SK-N-SH (cell line): ENCODE measurements at regions not wholly inside any gene's neighbourhood (a gene's known extent, or its start where the extent isn't known, plus 50 kb on each side); places are given as distances from the start of the nearest gene placed in this dataset.

Experiments used
- CTCF ChIA-PET: fragments of 300-600, 350-600 bp; formaldehyde crosslinking; extraction: SDS; loops from one replicate; lab custom pipeline; 2021; lab: Yijun Ruan, JAX
- POLR2A ChIA-PET: fragments of 350-600 bp; sonication (Branson Sonifier 250); formaldehyde crosslinking; extraction: SDS; loops from one replicate; lab custom pipeline; 2020; ENCODE audit warnings: antibody characterized with exemption, inconsistent platforms; lab: Yijun Ruan, JAX
- DNase-seq: peaks from one replicate; pipeline ENCODE4 v3.0.0; 2012
- H2AFZ ChIP-seq: fragments of 200-600 bp; sonication (generic); 2 replicates; pipeline ENCODE4 v1.8.1; 2016; ENCODE audit warnings: antibody characterized with exemption, mild to moderate bottlenecking, low read depth
- H3F3A ChIP-seq: fragments of 200-600 bp; sonication (generic); replicated peaks from 2 replicates; pipeline ENCODE3; 2016; ENCODE audit warnings: antibody characterized with exemption, mild to moderate bottlenecking; ENCODE audit not compliant: insufficient read depth
- H3K27ac ChIP-seq, 2 experiments: fragments of 200-500 bp in 1 of 2; fragments of 200-600 bp in 1 of 2; sonication (Bioruptor generic) in 1 of 2; sonication (generic), shearing (Covaris generic) in 1 of 2; 2 replicates each; pipeline versions ENCODE4 v1.5.1 to v1.6.1; 2014 to 2016; ENCODE audit warnings: low read depth in 2 of 2, inconsistent platforms in 1 of 2, low read length in 1 of 2, mild to moderate bottlenecking in 1 of 2, mixed read lengths in 1 of 2
- H3K27me3 ChIP-seq: fragments of 200-600 bp; sonication (generic), shearing (Covaris generic); 2 replicates; pipeline ENCODE4 v1.6.1; 2016; ENCODE audit warnings: mixed run types; ENCODE audit not compliant: insufficient read depth
- H3K36me3 ChIP-seq, 2 experiments: fragments of 200-500 bp in 1 of 2; fragments of 200-600 bp in 1 of 2; sonication (Bioruptor generic) in 1 of 2; sonication (generic) in 1 of 2; replicated peaks in 1 of 2; 2 replicates each; pipeline versions ENCODE3 to v1.5.1; 2014 to 2016; ENCODE audit warnings: low read length in 1 of 2, mild to moderate bottlenecking in 1 of 2; ENCODE audit not compliant: insufficient read depth in 2 of 2, control insufficient read depth in 1 of 2
- H3K4me1 ChIP-seq, 2 experiments: fragments of 200-500 bp in 1 of 2; fragments of 200-600 bp in 1 of 2; sonication (Bioruptor generic) in 1 of 2; sonication (generic), shearing (Covaris generic) in 1 of 2; 2 replicates each; pipeline versions ENCODE4 v1.5.1 to v1.6.1; 2014 to 2016; ENCODE audit warnings: low read depth in 1 of 2, low read length in 1 of 2, mixed run types in 1 of 2; ENCODE audit not compliant: insufficient read depth in 2 of 2, control insufficient read depth in 1 of 2
- H3K4me2 ChIP-seq: fragments of 200-600 bp; sonication (generic), shearing (Covaris generic); 2 replicates; pipeline ENCODE4 v1.6.1; 2017; ENCODE audit warnings: mixed run types
- H3K4me3 ChIP-seq, 2 experiments: fragments of 200-500 bp in 1 of 2; fragments of 200-600 bp in 1 of 2; sonication (Bioruptor generic) in 1 of 2; sonication (generic), shearing (Covaris generic) in 1 of 2; 2 replicates each; pipeline versions ENCODE4 v1.5.1 to v1.8.1; 2014 to 2016; ENCODE audit warnings: low read depth in 2 of 2, inconsistent platforms in 1 of 2, low read length in 1 of 2, mild to moderate bottlenecking in 1 of 2, mixed read lengths in 1 of 2, moderate library complexity in 1 of 2
- H3K79me2 ChIP-seq: fragments of 200-600 bp; sonication (generic); 2 replicates; pipeline ENCODE4 v1.8.1; 2017; ENCODE audit warnings: mild to moderate bottlenecking; ENCODE audit not compliant: insufficient read depth
- H3K9ac ChIP-seq: fragments of 200-600 bp; sonication (generic); 2 replicates; pipeline ENCODE4 v1.6.1; 2017; ENCODE audit warnings: mixed run types
- H3K9me2 ChIP-seq: fragments of 200-600 bp; sonication (generic); 2 replicates; pipeline ENCODE4 v1.6.1; 2017; ENCODE audit warnings: mixed run types
- H3K9me3 ChIP-seq: fragments of 200-600 bp; sonication (generic); 2 replicates; pipeline ENCODE4 v1.6.1; 2017; ENCODE audit warnings: mixed run types, mild to moderate bottlenecking, moderate library complexity
- H4K20me1 ChIP-seq: fragments of 200-600 bp; sonication (generic); 2 replicates; pipeline ENCODE4 v1.6.1; 2017; ENCODE audit warnings: mild to moderate bottlenecking, mixed run types; ENCODE audit not compliant: insufficient read depth
- CHD2 ChIP-seq: fragments of 150-350 bp; IDR thresholded peaks from 2 replicates; pipeline ENCODE4 v1.6.1; 2018; ENCODE audit warnings: low read length; ENCODE audit not compliant: partially characterized antibody
- EP300 ChIP-seq, 2 experiments: IDR thresholded peaks; 2 replicates each; pipeline versions ENCODE4 v1.4.0 to v1.6.1; 2012; ENCODE audit warnings: borderline replicate concordance in 1 of 2, low read depth in 1 of 2, low read length in 1 of 2
- FOSL2 ChIP-seq: IDR thresholded peaks from 2 replicates; pipeline ENCODE4 v1.4.0; 2012; ENCODE audit warnings: low read depth, mild to moderate bottlenecking, moderate library complexity, borderline replicate concordance
- JUND ChIP-seq: IDR thresholded peaks from 2 replicates; pipeline ENCODE4 v1.4.0; 2012
- MXI1 ChIP-seq: IDR thresholded peaks from 2 replicates; pipeline ENCODE4 v1.6.1; 2012; ENCODE audit warnings: mild to moderate bottlenecking, low read depth, low read length, improper control_type of control experiment
- NFIC ChIP-seq: IDR thresholded peaks from 2 replicates; pipeline ENCODE4 v1.4.0; 2012; ENCODE audit warnings: borderline replicate concordance
- RAD21 ChIP-seq: IDR thresholded peaks from 2 replicates; pipeline ENCODE4 v1.6.1; 2012; ENCODE audit warnings: mild to moderate bottlenecking, low read length
- RFX5 ChIP-seq: IDR thresholded peaks from 2 replicates; pipeline ENCODE4 v1.6.1; 2012; ENCODE audit warnings: mild to moderate bottlenecking, improper control_type of control experiment, low read length
- RXRA ChIP-seq: IDR thresholded peaks from 2 replicates; pipeline ENCODE4 v1.4.0; 2012; ENCODE audit warnings: low read depth, mild to moderate bottlenecking, borderline replicate concordance
- TAF1 ChIP-seq: IDR thresholded peaks from 2 replicates; pipeline ENCODE4 v1.6.1; 2012; ENCODE audit warnings: low read depth, mild to moderate bottlenecking, low read length, moderate library complexity, borderline replicate concordance
- WGBS: methylation state at CpG from one replicate; pipeline ENCODE4 v1.1.6; 2017; ENCODE audit warnings: low lambda C conversion rate; 5-methylcytosine and 5-hydroxymethylcytosine counted together
- TF ChIP-seq, protein P1 (sequence below): IDR thresholded peaks from 2 replicates; pipeline ENCODE4 v1.4.0; 2012; ENCODE audit warnings: low read depth, borderline replicate concordance
- TF ChIP-seq, protein P2 (sequence below): IDR thresholded peaks from 2 replicates; pipeline ENCODE4; 2012
- TF ChIP-seq, protein P3 (sequence below): fragments of 150-350 bp; IDR thresholded peaks from 2 replicates; pipeline ENCODE4 v1.6.1; 2016; ENCODE audit warnings: mild to moderate bottlenecking, low read depth, low read length

DNA sequence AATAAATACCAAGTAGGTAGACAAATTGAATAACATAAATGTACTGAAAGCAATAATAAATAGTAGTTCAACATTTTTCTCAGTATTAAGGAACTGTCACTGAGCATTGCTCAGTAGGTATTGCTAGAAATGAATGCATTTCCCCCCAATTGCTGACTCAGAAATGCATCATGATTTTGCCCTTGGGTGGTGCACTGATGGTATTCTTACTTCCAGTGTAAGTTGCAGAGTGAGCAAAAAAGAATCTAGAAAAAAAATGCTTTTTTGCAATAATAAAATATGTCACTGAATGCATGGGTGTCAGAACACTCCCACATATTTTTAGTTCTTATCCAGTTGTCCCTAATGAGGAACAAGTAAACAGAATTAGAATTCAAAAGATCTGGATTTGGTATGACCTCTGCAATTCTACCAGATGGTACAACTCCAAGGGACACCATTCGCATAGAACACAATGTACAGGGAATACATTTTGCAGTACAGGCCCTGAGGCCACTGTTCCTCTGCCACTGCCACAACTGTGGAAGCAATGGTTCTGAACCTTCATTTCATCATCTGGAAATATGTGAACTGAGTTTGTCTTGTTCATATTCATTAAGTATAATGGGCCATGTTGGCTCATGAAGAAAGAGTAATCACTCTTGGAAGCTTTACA is 78.0 kb downstream of the ATP6V1G3 start:
- Histone ChIP-seq H3K27ac (peak overlapping the region in 1 of 2 experiments; percentile 44; a peak in 3 of 4 replicates), H4K20me1 (no peaks in the 10 kb centered on the region), H3K9me2 (no peaks in the 10 kb centered on the region), H3K4me3 (no peak overlapping the region), H3F3A (peaks cover 11% of the 10 kb centered on the region), H3K4me1 (peaks cover 7 to 10% of the 10 kb centered on the region in 2 experiments), H3K36me3 (no peaks in the 10 kb centered on the region), H3K9me3 (no peaks in the 10 kb centered on the region), H3K4me2 (no peak overlapping the region), H2AFZ (no peak overlapping the region; the same call in 1 of the 2 replicates), H3K79me2 (no peaks in the 10 kb centered on the region), H3K9ac (no peak overlapping the region), H3K27me3 (no peaks in the 10 kb centered on the region)
- ChIA-PET CTCF (interaction anchor here (1.5 kb wide), 1 partner anchor 848 kb away, joined by 5 read pairs; no protein-coding TSS in a partner anchor), POLR2A (no interaction called here)
- 100% methylated on average over 1 of the region's 1 CpG for WGBS
- DNase-seq, result no peak
- TF ChIP-seq EP300 (IDR thresholded peaks at IDR 0.05; ENCODE audit: borderline replicate concordance in 1 of 2, low read depth in 1 of 2, low read length in 1 of 2) (0 out of 4 replicates have a peak, but pooled peaks of 1 of the 2 experiments have one; percentile 25), RXRA (no peak), FOSL2 (peak; percentile 76; the same call in 1 of the 2 replicates), RFX5 (no peak), JUND (peak; percentile 41; the same call in 1 of the 2 replicates), NFIC (0 out of 2 replicates have a peak, but pooled peaks have one; percentile 8)
- TF ChIP-seq, protein P1, sequence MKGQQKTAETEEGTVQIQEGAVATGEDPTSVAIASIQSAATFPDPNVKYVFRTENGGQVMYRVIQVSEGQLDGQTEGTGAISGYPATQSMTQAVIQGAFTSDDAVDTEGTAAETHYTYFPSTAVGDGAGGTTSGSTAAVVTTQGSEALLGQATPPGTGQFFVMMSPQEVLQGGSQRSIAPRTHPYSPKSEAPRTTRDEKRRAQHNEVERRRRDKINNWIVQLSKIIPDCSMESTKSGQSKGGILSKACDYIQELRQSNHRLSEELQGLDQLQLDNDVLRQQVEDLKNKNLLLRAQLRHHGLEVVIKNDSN, result no peak
- TF ChIP-seq, protein P2, sequence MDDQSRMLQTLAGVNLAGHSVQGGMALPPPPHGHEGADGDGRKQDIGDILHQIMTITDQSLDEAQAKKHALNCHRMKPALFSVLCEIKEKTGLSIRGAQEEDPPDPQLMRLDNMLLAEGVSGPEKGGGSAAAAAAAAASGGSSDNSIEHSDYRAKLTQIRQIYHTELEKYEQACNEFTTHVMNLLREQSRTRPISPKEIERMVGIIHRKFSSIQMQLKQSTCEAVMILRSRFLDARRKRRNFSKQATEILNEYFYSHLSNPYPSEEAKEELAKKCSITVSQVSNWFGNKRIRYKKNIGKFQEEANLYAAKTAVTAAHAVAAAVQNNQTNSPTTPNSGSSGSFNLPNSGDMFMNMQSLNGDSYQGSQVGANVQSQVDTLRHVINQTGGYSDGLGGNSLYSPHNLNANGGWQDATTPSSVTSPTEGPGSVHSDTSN, result peak; percentile 36; the same call in 1 of the 2 replicates

DNA sequence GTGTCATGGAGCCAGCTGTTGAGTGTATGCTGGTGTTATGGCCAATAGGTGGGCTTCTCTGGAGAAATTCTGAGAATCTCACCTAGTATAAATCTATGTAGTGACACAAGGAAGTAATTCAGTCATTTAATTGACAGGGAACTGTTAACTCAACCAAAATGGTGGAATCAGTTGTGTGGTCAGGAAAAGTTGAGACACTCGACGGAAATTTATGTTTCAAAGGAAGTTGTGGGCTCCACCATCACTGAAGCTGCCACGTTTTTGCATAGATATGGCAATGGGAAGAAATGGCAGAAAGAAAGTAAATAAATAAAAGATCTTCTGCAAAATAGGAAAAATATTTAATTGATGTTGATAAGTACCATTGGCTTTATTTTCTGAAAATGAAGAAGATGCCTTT is 84.5 kb downstream of the ATP6V1G3 start:
- Histone ChIP-seq H3K4me2 (no peak overlapping the region), H3K4me3 (no peak overlapping the region), H2AFZ (no peak overlapping the region), H3K27me3 (no peaks in the 10 kb centered on the region), H4K20me1 (no peaks in the 10 kb centered on the region), H3F3A (peaks cover 4% of the 10 kb centered on the region), H3K27ac (no peak overlapping the region), H3K9ac (no peak overlapping the region), H3K9me2 (no peaks in the 10 kb centered on the region), H3K9me3 (no peaks in the 10 kb centered on the region), H3K4me1 (no peaks in the 10 kb centered on the region), H3K36me3 (no peaks in the 10 kb centered on the region), H3K79me2 (no peaks in the 10 kb centered on the region)
- no peak for TF ChIP-seq TAF1
- TF ChIP-seq, protein P3, sequence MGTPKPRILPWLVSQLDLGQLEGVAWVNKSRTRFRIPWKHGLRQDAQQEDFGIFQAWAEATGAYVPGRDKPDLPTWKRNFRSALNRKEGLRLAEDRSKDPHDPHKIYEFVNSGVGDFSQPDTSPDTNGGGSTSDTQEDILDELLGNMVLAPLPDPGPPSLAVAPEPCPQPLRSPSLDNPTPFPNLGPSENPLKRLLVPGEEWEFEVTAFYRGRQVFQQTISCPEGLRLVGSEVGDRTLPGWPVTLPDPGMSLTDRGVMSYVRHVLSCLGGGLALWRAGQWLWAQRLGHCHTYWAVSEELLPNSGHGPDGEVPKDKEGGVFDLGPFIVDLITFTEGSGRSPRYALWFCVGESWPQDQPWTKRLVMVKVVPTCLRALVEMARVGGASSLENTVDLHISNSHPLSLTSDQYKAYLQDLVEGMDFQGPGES, result no peak
- TF ChIP-seq CHD2, result no peak
- no peak for TF ChIP-seq RAD21
- no peak for TF ChIP-seq MXI1
- WGBS, result 84% methylated on average over 3 of the region's 3 CpGs
- CTCF ChIA-PET, result no interaction called here
- POLR2A ChIA-PET, result no interaction called here
- no peak for DNase-seq
